ENCODE measurements at regions not wholly inside any gene's neighbourhood (a gene's known extent, or its start where the extent isn't known, plus 50 kb on each side); places are given as distances from the start of the nearest gene placed in this dataset.

DNA sequence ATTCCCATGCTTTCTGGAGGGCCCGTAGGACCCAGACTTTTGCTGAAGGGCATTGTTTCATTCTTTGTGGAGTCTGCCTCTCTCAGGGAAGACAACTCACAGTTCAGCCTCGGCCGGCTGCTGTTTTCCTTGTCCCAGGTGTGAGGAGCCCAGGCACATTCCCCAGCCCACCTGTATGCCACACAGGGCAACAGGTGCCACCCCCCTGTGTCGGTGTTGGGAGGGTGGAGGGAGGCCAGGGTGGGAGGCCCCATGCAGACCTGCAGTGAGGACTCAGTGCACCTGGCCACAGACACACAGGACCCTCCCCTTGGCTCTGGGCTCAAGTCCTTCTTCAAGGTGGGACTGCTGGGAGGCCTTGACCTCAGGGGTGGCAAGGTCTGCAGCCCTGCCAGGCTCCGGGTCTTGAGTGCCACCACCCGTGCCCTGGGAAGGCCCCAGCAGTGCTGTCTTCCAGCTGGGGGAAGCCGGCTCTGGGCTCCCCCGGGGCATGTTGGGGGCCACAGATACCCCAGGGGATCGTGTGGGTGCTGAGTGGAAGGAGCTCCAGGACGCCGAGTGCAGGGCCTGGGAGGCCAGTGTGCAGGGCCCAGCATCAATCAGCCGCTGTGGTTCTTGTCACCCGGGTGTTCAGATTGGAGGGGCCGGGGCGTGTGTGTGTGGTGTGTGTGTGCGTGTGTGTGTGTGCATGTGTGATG lies 1286.1 kb downstream of the BRD1 start:
- TF ChIP-seq, protein P1, sequence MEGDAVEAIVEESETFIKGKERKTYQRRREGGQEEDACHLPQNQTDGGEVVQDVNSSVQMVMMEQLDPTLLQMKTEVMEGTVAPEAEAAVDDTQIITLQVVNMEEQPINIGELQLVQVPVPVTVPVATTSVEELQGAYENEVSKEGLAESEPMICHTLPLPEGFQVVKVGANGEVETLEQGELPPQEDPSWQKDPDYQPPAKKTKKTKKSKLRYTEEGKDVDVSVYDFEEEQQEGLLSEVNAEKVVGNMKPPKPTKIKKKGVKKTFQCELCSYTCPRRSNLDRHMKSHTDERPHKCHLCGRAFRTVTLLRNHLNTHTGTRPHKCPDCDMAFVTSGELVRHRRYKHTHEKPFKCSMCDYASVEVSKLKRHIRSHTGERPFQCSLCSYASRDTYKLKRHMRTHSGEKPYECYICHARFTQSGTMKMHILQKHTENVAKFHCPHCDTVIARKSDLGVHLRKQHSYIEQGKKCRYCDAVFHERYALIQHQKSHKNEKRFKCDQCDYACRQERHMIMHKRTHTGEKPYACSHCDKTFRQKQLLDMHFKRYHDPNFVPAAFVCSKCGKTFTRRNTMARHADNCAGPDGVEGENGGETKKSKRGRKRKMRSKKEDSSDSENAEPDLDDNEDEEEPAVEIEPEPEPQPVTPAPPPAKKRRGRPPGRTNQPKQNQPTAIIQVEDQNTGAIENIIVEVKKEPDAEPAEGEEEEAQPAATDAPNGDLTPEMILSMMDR (IDR thresholded peaks at IDR 0.05; ENCODE audit: low read depth, low read length, poor library complexity, severe bottlenecking): no peak
- TF ChIP-seq EZH2phosphoT487 (IDR thresholded peaks at IDR 0.05; ENCODE audit: borderline replicate concordance, low read length): no peak
